GM12892 (cell line): ENCODE measurements at regions not wholly inside any gene's neighbourhood (a gene's known extent, or its start where the extent isn't known, plus 50 kb on each side); places are given as distances from the start of the nearest gene placed in this dataset.

Experiments used
- POLR2A ChIP-seq: IDR thresholded peaks from 2 replicates; pipeline ENCODE4 v1.6.1; 2011; ENCODE audit warnings: low read depth, low read length, control low read depth
- POLR2AphosphoS5 ChIP-seq: IDR thresholded peaks from 2 replicates; pipeline ENCODE4 v1.6.1; 2011; ENCODE audit warnings: low read depth, low read length, control low read depth
- TAF1 ChIP-seq: IDR thresholded peaks from 2 replicates; pipeline ENCODE4 v1.6.1; 2011; ENCODE audit warnings: low read depth, mild to moderate bottlenecking, control low read depth, low read length, borderline replicate concordance

DNA sequence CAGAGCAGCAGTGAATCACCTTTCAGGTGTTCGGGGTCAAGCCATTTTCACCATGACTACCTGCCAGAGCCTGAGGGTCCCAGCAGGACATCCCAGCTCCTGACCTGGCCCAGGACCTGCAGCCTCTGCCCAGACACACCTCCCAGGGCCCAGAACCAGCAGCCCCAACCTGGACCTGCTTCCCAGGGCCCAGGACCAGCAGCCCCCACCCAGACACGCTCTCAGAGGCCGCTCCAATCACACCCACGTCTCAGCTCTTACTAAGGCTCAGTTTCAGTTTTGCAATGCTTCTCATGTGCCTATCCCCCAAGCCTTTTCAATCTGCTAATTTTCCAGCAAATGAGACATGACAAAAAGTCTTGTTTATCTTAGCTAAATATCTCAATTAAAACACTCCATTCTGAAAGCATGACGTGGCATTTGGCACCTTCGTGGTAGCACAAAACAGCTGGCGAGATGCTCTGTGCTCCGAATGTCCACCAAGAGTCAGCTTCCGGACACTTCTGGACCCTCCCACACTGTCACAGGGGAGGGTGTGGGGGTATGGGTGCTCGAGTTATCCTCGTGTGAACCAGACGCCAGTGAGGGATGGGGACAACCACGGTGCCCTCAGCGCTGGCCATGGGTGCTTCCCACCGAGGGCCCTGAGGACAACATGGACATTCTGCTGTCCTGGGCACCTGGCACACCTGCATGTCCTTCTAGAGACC lies 253.2 kb downstream of the DLL1 start:
- no peak for TF ChIP-seq POLR2A
- no peak for TF ChIP-seq POLR2AphosphoS5
- TF ChIP-seq TAF1, result no peak
